HT-29 (cell line): ENCODE measurements at regions not wholly inside any gene's neighbourhood (a gene's known extent, or its start where the extent isn't known, plus 50 kb on each side); places are given as distances from the start of the nearest gene placed in this dataset.
"Not testable (repeated sequence)": the region's sequence is repeated elsewhere in the genome, so short reads cannot be mapped to it uniquely, and the experiment has no call there.

Experiments
- DNase-seq: peaks from one replicate; pipeline ENCODE4 v3.0.0-alpha.2; 2015; ENCODE audit warnings: low spot score

- DNase-seq = no peak
Observed at GRCh38 chrX:109172091-109172602, 309.7 kb downstream of the GUCY2F start.

DNA sequence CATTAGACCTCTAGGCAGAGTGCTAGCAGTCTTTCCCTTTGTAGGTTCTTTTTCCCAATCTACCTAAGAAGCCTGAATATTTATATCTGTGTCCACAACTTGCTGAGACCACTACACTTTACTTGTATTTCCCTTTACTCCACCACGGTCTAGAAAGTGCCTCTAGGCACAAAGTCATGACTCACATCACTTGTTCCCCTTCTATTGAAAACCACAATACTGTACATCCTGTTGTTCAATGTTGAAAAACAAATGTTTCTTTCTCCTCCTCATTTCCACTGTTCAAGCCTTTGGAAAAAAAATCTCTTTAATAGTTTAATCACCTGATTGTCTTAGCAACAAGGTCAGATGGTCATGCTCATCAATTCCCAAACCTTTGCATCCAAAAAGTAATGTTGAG, 326.7 kb downstream of the GUCY2F start:
- DNase-seq = no peak

DNA sequence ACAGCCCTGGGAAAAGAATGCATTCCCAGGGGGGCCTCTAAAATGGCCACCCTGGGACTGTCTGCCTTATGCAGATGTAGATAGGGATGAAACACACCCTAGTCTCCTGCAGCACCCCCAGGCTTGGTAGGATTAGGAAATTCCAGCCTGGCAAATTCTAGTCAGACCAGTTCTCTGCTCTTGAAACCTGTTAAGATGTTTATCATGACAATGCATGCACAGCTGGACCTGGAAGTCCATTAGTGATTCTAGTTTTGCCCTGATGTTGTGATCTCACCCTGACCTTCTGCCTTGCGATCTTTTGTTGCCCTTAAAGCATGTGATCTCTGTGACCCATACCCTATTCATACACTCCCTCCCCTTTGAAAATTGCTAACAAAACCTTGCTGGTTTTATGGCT, 337.7 kb downstream of the GUCY2F start:
- not testable (repeated sequence) for DNase-seq

DNA sequence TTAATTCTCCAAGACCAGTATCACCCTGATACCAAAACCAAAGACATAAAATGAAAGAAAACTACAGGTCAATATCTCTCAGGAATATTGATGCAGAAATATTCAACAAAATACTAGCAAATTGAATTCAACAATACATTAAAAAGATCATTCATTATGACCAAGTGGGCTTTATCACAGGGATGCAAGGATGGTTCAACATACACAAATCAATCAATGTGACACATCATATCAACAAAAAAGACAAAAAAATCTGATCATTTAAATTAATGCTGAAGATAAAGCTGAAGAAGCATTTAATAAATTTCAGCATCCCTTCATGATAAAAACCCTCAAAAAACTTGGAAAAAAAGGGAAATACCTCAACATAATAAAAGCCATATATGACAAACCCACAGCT, 341.4 kb downstream of the GUCY2F start:
- DNase-seq = no peak

- no peak for DNase-seq
Observed at GRCh38 chrX:109134777-109135176, 347.1 kb downstream of the GUCY2F start.

DNA sequence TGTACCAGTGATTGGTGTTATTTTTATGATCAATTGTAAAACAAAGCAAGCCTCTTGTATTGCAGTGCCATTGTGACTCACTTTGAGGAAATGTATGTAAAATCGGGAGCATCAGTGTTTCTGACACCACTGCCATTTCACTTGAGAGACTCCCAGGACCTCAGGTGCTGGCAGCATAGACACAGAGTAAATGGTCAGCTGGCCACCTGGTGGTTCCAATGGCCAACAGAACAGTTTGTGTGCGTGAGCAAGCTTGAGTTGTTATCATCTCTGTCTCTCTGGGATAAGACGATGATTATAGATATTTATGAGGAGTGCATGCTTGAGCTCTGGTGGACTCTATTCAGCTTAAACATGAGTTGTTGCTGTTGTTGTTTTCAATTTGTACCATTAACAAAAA, 356.6 kb downstream of the GUCY2F start:
- DNase-seq = no peak

GRCh38 chrX:109089359-109089758, 353.0 kb upstream of the IRS4 start:
- DNase-seq = no peak

GRCh38 chrX:109077788-109078187, 341.4 kb upstream of the IRS4 start:
- no peak for DNase-seq

DNA sequence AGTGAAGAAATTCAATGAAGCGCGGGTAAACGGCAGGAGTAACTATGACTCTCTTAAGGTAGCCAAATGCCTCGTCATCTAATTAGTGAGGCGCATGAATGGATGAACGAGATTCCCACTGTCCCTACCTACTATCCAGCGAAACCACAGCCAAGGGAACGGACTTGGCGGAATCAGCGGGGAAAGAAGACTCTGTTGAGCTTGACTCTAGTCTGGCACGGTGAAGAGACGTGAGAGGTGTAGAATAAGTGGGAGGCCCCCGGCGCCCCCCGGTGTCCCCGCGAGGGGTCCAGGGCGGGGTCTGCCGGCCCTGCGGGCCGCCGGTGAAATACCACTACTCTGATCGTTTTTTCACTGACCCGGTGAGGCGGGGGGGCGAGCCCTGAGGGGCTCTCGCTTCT, 317.8 kb upstream of the IRS4 start:
- not testable (repeated sequence) for DNase-seq

- no peak for DNase-seq
Observed at GRCh38 chrX:109049903-109050302, 313.5 kb upstream of the IRS4 start.

DNA sequence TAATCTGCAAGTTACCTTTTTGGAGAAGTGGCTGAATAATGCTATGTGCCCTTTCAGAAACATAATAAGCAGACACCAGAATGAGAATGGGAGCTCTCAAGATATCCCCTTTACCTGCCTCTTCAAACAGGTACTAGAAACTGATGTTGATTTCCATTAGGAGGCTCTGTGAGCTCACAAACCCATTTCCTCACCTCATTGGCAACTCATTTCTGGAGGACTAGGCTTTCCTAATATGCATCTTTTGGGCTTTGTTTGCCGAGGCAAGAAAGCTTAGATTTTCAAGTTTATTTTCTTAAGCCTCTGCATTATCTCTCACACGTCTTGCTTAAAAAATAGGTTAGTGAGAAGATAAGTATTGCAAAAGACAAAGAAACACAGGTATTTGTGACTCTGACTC, 313.1 kb upstream of the IRS4 start:
- DNase-seq = no peak

DNA sequence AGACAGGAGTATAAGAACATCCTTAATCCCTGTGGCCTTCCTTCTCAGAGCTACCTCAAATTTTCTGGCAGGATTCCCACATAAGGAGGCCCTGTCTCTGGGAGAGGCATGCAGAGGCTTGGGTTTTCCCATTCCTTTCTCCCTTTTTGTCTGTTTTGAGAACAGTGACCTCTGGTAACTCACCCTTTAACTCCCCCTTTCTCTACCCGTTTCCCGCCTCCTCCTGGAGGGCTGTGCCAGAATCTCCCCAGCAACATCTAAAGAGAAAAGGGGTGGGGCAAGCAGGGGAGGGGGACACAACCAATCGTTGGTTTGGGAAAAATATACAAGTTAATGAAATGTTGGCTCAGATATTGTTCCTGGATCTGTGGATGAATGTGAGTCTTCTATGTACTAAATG, 303.7 kb upstream of the IRS4 start:
- no peak for DNase-seq

DNA sequence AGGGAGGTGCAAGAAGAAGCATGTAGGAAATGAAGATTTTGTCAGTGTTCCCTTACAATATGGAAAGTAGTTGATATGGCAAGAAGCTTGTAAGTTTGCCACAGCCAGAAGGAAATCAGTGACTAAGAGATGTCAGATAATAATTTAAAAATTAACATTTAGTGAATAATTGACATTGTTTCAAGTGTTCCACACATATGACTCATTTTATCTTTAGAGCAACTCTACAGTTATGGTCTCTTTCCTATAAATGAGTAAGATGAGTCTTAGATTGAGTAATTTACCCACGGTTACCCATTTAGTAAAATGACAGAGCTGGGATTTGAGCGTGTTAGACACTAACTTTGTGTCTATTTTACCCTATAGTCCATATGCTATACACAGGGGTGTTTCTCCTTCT, 300.3 kb upstream of the IRS4 start:
- no peak for DNase-seq

DNA sequence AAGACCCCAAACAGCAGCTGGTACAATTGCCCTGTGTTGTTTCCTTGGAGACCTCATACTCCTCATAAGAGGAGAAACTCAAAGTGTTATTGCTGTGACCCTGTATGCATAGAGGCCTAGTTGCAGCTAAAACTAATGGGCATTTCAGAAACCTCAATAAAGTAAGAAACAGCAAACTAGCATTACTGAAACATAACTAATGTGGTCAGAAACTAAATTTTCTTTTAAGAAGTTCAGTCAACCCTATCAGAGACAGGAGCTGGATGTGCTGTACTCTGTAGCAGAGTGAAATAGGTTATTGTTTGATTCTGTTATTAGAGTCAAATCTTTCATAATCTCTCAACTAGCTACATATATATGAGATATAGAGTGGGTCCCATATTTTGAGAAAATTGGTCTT, 257.5 kb upstream of the IRS4 start:
- DNase-seq = no peak

DNA sequence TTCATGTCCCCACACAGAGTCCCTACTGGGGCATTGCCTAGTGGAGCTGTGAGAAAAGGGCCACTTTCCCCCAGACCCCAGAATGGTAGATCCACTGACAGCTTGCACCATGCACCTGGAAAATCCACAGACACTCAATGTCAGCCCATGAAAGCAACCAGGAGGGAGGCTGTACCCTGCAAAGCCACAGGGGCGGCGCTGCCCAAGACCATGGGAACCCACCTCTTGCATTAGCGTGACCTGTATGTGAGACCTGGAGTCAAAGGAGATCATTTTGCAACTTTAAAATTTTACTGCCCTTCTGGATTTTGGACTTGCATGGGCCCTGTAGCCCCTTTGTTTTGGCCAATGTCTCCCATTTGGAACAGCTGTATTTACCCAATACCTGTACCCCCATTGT, 236.5 kb upstream of the IRS4 start:
- DNase-seq = not testable (repeated sequence)

GRCh38 chrX:108947205-108947604, 210.8 kb upstream of the IRS4 start:
- no peak for DNase-seq

DNA sequence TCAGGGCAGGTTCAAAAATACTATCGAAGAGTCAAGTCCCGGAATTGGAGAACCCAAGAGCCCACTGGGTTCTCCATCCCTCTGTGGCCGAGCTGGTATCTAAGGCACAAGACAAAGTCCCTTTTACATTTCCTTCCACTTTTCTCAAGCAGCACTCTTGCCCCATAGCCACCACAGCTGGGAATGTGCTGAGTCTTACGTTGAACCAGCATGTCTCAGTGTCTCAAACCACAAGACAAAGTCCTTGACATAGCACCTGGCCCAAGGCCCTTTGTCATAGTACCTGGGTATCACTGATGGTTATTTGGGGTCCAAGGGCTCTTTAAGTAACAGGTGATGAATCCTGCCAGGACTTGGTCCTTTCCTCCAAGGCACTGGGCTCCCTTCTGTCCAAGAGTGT, 210.2 kb upstream of the IRS4 start:
- DNase-seq = no peak

- DNase-seq = peak; percentile 2
Observed at GRCh38 chrX:108945883-108946523, 209.6 kb upstream of the IRS4 start.

DNA sequence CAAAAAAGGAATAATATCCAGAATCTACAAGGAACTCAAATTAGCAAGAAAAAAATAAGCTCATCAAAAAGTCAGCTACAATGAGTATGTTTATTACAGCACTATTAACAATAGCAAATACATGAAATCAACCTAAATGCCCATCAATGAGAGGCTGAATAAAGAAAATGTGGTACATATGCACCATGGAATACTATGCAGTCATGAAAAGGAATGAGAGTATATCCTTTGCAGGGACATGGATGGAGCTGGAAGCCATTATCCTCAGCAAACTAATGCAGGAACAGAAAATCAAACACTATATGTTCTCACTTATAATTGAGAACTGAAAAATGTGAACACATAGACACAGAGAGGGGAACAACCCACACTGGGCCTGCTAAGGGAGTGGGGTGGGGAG, 178.4 kb upstream of the IRS4 start:
- no peak for DNase-seq

GRCh38 chrX:108903831-108904230, 167.5 kb upstream of the IRS4 start:
- DNase-seq = not testable (repeated sequence)

- DNase-seq = no peak
Observed at GRCh38 chrX:108900333-108900732, 164.0 kb upstream of the IRS4 start.

GRCh38 chrX:108896349-108896748, 160.0 kb upstream of the IRS4 start:
- not testable (repeated sequence) for DNase-seq

DNA sequence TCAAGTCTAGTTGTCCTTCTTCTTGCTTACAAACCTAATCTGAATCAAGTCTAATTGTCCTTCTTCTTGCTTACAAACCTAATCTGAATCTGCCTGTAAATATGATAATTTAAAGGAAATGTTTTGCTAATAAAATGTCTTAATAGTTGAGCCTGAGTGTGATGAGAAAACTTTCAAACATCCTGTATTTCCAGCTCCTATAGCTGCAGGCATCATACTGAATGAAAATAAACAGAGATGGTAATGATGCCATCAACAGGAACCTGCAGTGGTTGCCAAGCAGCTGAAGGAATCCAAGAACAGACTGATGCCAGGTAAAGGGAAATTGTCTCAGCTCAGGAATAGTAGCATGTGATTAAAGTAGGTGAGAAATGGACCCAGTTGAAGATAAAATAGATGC, 156.1 kb upstream of the IRS4 start:
- no peak for DNase-seq

GRCh38 chrX:108875548-108875947, 139.2 kb upstream of the IRS4 start:
- no peak for DNase-seq
